ENCODE measurements at regions not wholly inside any gene's neighbourhood (a gene's known extent, or its start where the extent isn't known, plus 50 kb on each side); places are given as distances from the start of the nearest gene placed in this dataset.

DNA sequence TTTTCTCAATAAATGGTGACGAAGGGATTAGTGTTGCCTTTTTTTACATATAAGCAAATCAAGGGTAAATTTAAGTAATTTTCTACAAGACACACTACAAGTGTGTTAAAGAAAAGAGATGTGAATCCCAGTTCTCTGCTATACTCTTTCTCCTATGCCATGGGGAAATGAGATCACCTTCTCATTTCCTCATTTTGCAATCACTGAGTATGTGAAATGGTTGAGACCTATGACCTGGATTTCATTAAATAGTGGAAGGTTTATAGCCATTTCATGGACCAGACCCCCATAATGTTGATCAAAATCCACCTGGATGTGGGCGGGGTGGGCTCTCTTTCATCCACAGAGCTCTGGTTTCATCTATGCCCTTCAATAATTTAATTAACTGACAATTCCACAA lies 66.9 kb upstream of the SLIT3 start:
- Histone ChIP-seq H3K4me1 (ENCODE audit: control insufficient read depth, insufficient read depth, low read length) (no peaks in the 10 kb centered on the region), H3K36me3 (ENCODE audit: control insufficient read depth, insufficient read depth, low read length) (no peaks in the 10 kb centered on the region), H3K27me3 (ENCODE audit: control insufficient read depth, insufficient read depth, low read length) (no peaks in the 10 kb centered on the region), H3K27ac (ENCODE audit: low read length) (no peak overlapping the region), H3K9me3 (ENCODE audit: control insufficient read depth, low read depth, low read length) (no peaks in the 10 kb centered on the region), H3K4me3 (ENCODE audit: low read length) (no peak overlapping the region)
- WGBS (ENCODE audit: insufficient coverage, low lambda C conversion rate) = 86% methylated on average over 1 of the region's 2 CpGs
- DNase-seq = no peak

- no peaks in the 10 kb centered on the region for H3K36me3 ChIP-seq (ENCODE audit: control insufficient read depth, insufficient read depth, low read length)
- no peaks in the 10 kb centered on the region for H3K4me1 ChIP-seq (ENCODE audit: control insufficient read depth, insufficient read depth, low read length)
- no peak overlapping the region for H3K27ac ChIP-seq (ENCODE audit: low read length)
- H3K9me3 ChIP-seq (ENCODE audit: control insufficient read depth, low read depth, low read length) = no peaks in the 10 kb centered on the region
- H3K27me3 ChIP-seq (ENCODE audit: control insufficient read depth, insufficient read depth, low read length) = peaks cover under 1% of the 10 kb centered on the region
- H3K4me3 ChIP-seq (ENCODE audit: low read length) = no peak overlapping the region
- no peak for DNase-seq
- WGBS (ENCODE audit: insufficient coverage, low lambda C conversion rate) = 100% methylated on average over 1 of the region's 1 CpG
These were observed 56.4 kb upstream of the SLIT3 start for GRCh38 chr5:169357291-169357690.

GRCh38 chr5:169356811-169357210 lies 55.9 kb upstream of the SLIT3 start:
- Histone ChIP-seq H3K36me3 (ENCODE audit: control insufficient read depth, insufficient read depth, low read length) (no peaks in the 10 kb centered on the region), H3K27ac (ENCODE audit: low read length) (no peak overlapping the region)

DNA sequence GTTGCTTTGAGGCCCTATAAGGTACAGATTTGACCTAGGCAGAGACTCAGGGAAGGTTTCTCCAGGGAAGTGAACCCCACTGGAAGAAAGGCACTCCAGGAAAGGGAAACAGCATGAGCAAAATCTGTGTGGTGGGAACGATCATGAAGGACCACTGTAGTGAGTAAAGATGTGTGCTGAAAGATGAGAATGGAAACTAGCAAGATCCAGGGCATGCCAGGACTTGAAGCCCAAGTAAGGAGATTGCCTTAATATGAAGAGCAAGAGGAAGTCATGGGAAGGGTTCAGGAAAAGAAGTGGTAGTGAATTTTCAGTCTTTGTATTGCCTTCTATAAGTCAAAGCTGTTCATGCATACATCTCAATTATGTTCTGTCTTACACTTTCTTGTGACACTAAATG lies 55.2 kb upstream of the SLIT3 start:
- H3K36me3 ChIP-seq (ENCODE audit: control insufficient read depth, insufficient read depth, low read length) = no peaks in the 10 kb centered on the region

More at GRCh38 chr5:169356811-169357210, 55.9 kb upstream of the SLIT3 start:
- Histone ChIP-seq H3K27me3 (ENCODE audit: control insufficient read depth, insufficient read depth, low read length) (no peaks in the 10 kb centered on the region), H3K4me3 (ENCODE audit: low read length) (no peak overlapping the region), H3K9me3 (ENCODE audit: control insufficient read depth, low read depth, low read length) (no peaks in the 10 kb centered on the region), H3K4me1 (ENCODE audit: control insufficient read depth, insufficient read depth, low read length) (no peaks in the 10 kb centered on the region)
- DNase-seq = no peak

GRCh38 chr5:169354921-169355320 lies 54.0 kb upstream of the SLIT3 start:
- no CpG with 5 or more reads among the region's 2 CpGs for WGBS (ENCODE audit: insufficient coverage, low lambda C conversion rate)
- H3K4me1 ChIP-seq (ENCODE audit: control insufficient read depth, insufficient read depth, low read length) = no peaks in the 10 kb centered on the region

More for the DNA sequence above, 55.2 kb upstream of the SLIT3 start:
- Histone ChIP-seq H3K9me3 (ENCODE audit: control insufficient read depth, low read depth, low read length) (no peaks in the 10 kb centered on the region), H3K27ac (ENCODE audit: low read length) (no peak overlapping the region), H3K27me3 (ENCODE audit: control insufficient read depth, insufficient read depth, low read length) (no peaks in the 10 kb centered on the region), H3K4me1 (ENCODE audit: control insufficient read depth, insufficient read depth, low read length) (no peaks in the 10 kb centered on the region), H3K4me3 (ENCODE audit: low read length) (no peak overlapping the region)
- WGBS (ENCODE audit: insufficient coverage, low lambda C conversion rate) = no CpG with 5 or more reads among the region's 1 CpG
- no peak for DNase-seq

DNA sequence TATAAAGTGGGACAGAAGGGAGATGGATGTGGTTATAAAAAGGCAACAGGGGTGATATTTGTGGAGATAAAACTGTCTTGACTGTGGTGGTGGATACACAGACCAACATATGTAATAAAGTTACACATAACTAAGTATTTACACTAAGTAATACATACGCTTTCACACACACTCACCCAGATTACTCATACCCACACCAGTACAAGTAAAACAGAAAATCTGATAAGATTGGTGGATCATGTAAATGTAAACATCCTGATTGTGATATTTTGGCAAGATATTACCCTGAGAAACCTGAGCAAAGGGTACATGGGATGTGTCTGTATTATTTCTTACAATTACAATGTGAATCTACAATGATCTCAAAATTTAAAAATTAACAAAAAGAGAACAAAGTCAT lies 53.3 kb upstream of the SLIT3 start:
- Histone ChIP-seq H3K27me3 (ENCODE audit: control insufficient read depth, insufficient read depth, low read length) (no peaks in the 10 kb centered on the region), H3K27ac (ENCODE audit: low read length) (no peak overlapping the region), H3K36me3 (ENCODE audit: control insufficient read depth, insufficient read depth, low read length) (no peaks in the 10 kb centered on the region), H3K9me3 (ENCODE audit: control insufficient read depth, low read depth, low read length) (no peaks in the 10 kb centered on the region), H3K4me3 (ENCODE audit: low read length) (no peak overlapping the region), H3K4me1 (ENCODE audit: control insufficient read depth, insufficient read depth, low read length) (no peaks in the 10 kb centered on the region)
- WGBS (ENCODE audit: insufficient coverage, low lambda C conversion rate) = no CpG with 5 or more reads among the region's 1 CpG
- DNase-seq = no peak

More at GRCh38 chr5:169354921-169355320, 54.0 kb upstream of the SLIT3 start:
- DNase-seq = no peak
- no peaks in the 10 kb centered on the region for H3K36me3 ChIP-seq (ENCODE audit: control insufficient read depth, insufficient read depth, low read length)
- H3K27me3 ChIP-seq (ENCODE audit: control insufficient read depth, insufficient read depth, low read length) = no peaks in the 10 kb centered on the region
- no peak overlapping the region for H3K27ac ChIP-seq (ENCODE audit: low read length)
- H3K4me3 ChIP-seq (ENCODE audit: low read length) = no peak overlapping the region
- no peaks in the 10 kb centered on the region for H3K9me3 ChIP-seq (ENCODE audit: control insufficient read depth, low read depth, low read length)

- Histone ChIP-seq H3K27ac (ENCODE audit: low read length) (no peak overlapping the region), H3K36me3 (ENCODE audit: control insufficient read depth, insufficient read depth, low read length) (no peaks in the 10 kb centered on the region), H3K4me1 (ENCODE audit: control insufficient read depth, insufficient read depth, low read length) (no peaks in the 10 kb centered on the region), H3K27me3 (ENCODE audit: control insufficient read depth, insufficient read depth, low read length) (no peaks in the 10 kb centered on the region), H3K4me3 (ENCODE audit: low read length) (no peak overlapping the region), H3K9me3 (ENCODE audit: control insufficient read depth, low read depth, low read length) (no peaks in the 10 kb centered on the region)
- WGBS (ENCODE audit: insufficient coverage, low lambda C conversion rate) = no CpG with 5 or more reads among the region's 7 CpGs
- no peak for DNase-seq
These were observed 52.0 kb upstream of the SLIT3 start for GRCh38 chr5:169352901-169353300.

DNA sequence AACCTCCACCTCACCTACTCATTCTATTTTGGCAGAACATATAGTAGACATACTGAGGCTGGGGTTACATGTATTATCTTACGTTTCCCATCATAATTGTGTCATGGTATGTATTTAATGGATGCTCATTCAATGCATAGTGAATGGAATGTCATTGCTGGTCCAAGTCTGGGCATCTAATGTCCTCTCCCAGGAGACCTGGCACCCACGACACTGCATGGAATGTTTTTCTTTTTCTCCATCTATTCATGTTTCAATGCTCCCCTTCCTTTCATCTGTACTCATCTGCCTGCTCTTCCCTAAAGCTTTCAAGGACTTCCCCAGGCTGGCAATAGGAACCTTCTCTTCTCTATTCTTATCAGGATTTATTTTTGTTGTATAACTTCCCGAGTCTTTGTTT lies 50.8 kb upstream of the SLIT3 start:
- Histone ChIP-seq H3K36me3 (ENCODE audit: control insufficient read depth, insufficient read depth, low read length) (no peaks in the 10 kb centered on the region), H3K4me1 (ENCODE audit: control insufficient read depth, insufficient read depth, low read length) (no peaks in the 10 kb centered on the region), H3K4me3 (ENCODE audit: low read length) (no peak overlapping the region), H3K27ac (ENCODE audit: low read length) (no peak overlapping the region), H3K9me3 (ENCODE audit: control insufficient read depth, low read depth, low read length) (no peaks in the 10 kb centered on the region), H3K27me3 (ENCODE audit: control insufficient read depth, insufficient read depth, low read length) (no peaks in the 10 kb centered on the region)
- DNase-seq = no peak
- WGBS (ENCODE audit: insufficient coverage, low lambda C conversion rate) = no CpG with 5 or more reads among the region's 3 CpGs

DNA sequence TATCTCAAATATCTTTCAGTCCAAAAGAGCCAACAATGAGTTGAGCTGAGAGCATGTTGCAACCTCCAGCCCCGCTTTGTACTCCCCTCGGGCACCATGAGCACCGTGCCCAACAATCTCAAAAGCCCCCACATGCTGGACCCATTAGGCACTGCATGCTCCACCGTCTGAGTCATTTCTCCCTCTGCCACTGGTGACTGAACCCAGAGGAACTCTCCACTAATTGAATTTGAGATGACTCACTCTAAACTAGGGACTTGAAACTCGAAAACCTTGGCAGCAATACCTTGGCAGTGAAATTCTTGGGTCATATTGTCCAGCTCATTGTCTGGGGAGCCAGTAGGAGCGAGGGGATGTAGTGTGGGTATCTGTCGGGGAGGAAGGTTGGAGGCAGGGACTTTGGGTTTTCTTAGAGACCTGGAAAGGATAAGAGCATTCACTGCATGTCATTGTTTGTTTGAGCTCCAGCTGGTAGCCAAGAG lies 49.9 kb upstream of the SLIT3 start:
- H3K36me3 ChIP-seq (ENCODE audit: control insufficient read depth, insufficient read depth, low read length) = no peaks in the 10 kb centered on the region

More for the DNA sequence above, 49.9 kb upstream of the SLIT3 start:
- Histone ChIP-seq H3K4me1 (ENCODE audit: control insufficient read depth, insufficient read depth, low read length) (no peaks in the 10 kb centered on the region), H3K27me3 (ENCODE audit: control insufficient read depth, insufficient read depth, low read length) (no peaks in the 10 kb centered on the region), H3K9me3 (ENCODE audit: control insufficient read depth, low read depth, low read length) (no peaks in the 10 kb centered on the region), H3K4me3 (ENCODE audit: low read length) (no peak overlapping the region), H3K27ac (ENCODE audit: low read length) (no peak overlapping the region)
- DNase-seq = no peak
- no CpG with 5 or more reads among the region's 7 CpGs for WGBS (ENCODE audit: insufficient coverage, low lambda C conversion rate)

Measured in large intestine (tissue), 3 donors.